IMR-90 (cell line): ENCODE measurements at regions not wholly inside any gene's neighbourhood (a gene's known extent, or its start where the extent isn't known, plus 50 kb on each side); places are given as distances from the start of the nearest gene placed in this dataset.

Experiments
- ATAC-seq: fragments of 200-7000 bp; cut with Tn5 transposase; 2 replicates; pipeline ENCODE4 v1.9.1; 2020; ENCODE audit warnings: low read depth, mild to moderate bottlenecking, moderate library complexity
- BruUV-seq: library from RNA; stranded (reverse); fragments of 400-500 nt; replicated peaks from 2 replicates; lab custom pipeline; 2021; lab: Mats Ljungman, UMichigan
- CTCF ChIA-PET: fragments of 300-600 bp; formaldehyde crosslinking; extraction: SDS; loops from one replicate; lab custom pipeline; 2021; ENCODE audit warnings: antibody characterized with exemption; lab: Yijun Ruan, JAX
- POLR2A ChIA-PET: fragments of 300-600 bp; sonication (Branson Sonifier 250); formaldehyde crosslinking; loops from one replicate; lab custom pipeline; 2022; ENCODE audit warnings: antibody characterized with exemption; ENCODE audit not compliant: unreplicated experiment; lab: Charles Lee
- DNase-seq: peaks from one replicate; pipeline ENCODE4 v3.0.0; 2013
- H2AFZ ChIP-seq: replicated peaks from 2 replicates; pipeline ENCODE3; 2013; ENCODE audit warnings: low read length, mild to moderate bottlenecking; ENCODE audit not compliant: poor library complexity
- H2AK5ac ChIP-seq: 2 replicates; pipeline ENCODE4 v1.6.1; 2013; ENCODE audit warnings: low read depth, low read length, inconsistent platforms
- H2AK9ac ChIP-seq: replicated peaks from 2 replicates; pipeline ENCODE3; 2013; ENCODE audit warnings: mild to moderate bottlenecking, low read depth, low read length, moderate library complexity; ENCODE audit not compliant: poor library complexity
- H2BK120ac ChIP-seq: 2 replicates; pipeline ENCODE4 v1.6.1; 2013; ENCODE audit warnings: low read depth, low read length, inconsistent platforms
- H2BK15ac ChIP-seq: 3 replicates; pipeline ENCODE4 v1.6.1; 2013; ENCODE audit warnings: low read depth, low read length, inconsistent platforms
- H2BK20ac ChIP-seq: 2 replicates; pipeline ENCODE4 v1.6.1; 2013; ENCODE audit warnings: low read depth, mild to moderate bottlenecking, inconsistent platforms, low read length, moderate library complexity
- H2BK5ac ChIP-seq: 2 replicates; pipeline ENCODE4 v1.6.1; 2013; ENCODE audit warnings: mild to moderate bottlenecking, low read depth, low read length, inconsistent platforms; ENCODE audit not compliant: poor library complexity, severe bottlenecking
- H3K14ac ChIP-seq: replicated peaks from 2 replicates; pipeline ENCODE4 v1.6.1; 2013; ENCODE audit warnings: low read depth, low read length, inconsistent platforms
- H3K18ac ChIP-seq: 2 replicates; pipeline ENCODE4 v1.6.1; 2013; ENCODE audit warnings: low read depth, low read length, control low read depth
- H3K23ac ChIP-seq: 2 replicates; pipeline ENCODE4 v1.6.1; 2013; ENCODE audit warnings: low read depth, low read length, inconsistent platforms
- H3K27ac ChIP-seq: 2 replicates; pipeline ENCODE4 v1.5.1; 2013; ENCODE audit warnings: mild to moderate bottlenecking, control low read depth, low read length; ENCODE audit not compliant: insufficient read depth
- H3K27me3 ChIP-seq: 2 replicates; pipeline ENCODE4 v1.6.1; 2013; ENCODE audit warnings: low read length; ENCODE audit not compliant: control insufficient read depth, insufficient read depth
- H3K36me3 ChIP-seq: 2 replicates; pipeline ENCODE4 v1.6.1; 2013; ENCODE audit warnings: low read length, mixed read lengths; ENCODE audit not compliant: control insufficient read depth, insufficient read depth
- H3K4ac ChIP-seq: 2 replicates; pipeline ENCODE4 v1.6.1; 2013; ENCODE audit warnings: low read depth, low read length, inconsistent platforms
- H3K4me1 ChIP-seq: 2 replicates; pipeline ENCODE4 v1.6.1; 2013; ENCODE audit warnings: low read length, mixed read lengths; ENCODE audit not compliant: control insufficient read depth, insufficient read depth
- H3K4me2 ChIP-seq: 2 replicates; pipeline ENCODE4 v1.6.1; 2013; ENCODE audit warnings: low read depth, mild to moderate bottlenecking, control low read depth, low read length, moderate library complexity
- H3K4me3 ChIP-seq: 2 replicates; pipeline ENCODE4 v1.5.1; 2013; ENCODE audit warnings: low read depth, mild to moderate bottlenecking, control low read depth, low read length, moderate library complexity; ENCODE audit not compliant: insufficient read depth
- H3K56ac ChIP-seq: 2 replicates; pipeline ENCODE4 v1.6.1; 2013; ENCODE audit warnings: low read length, inconsistent platforms; ENCODE audit not compliant: insufficient read depth; ENCODE audit errors: extremely low read depth
- H3K79me1 ChIP-seq, 2 experiments: 2 replicates each; pipeline ENCODE4 v1.6.1; 2013; ENCODE audit warnings: low read length in 2 of 2, inconsistent platforms in 1 of 2, low read depth in 1 of 2
- H3K9ac ChIP-seq: 2 replicates; pipeline ENCODE4 v1.6.1; 2013; ENCODE audit warnings: low read depth, low read length, control low read depth
- H3K9me1 ChIP-seq: 2 replicates; pipeline ENCODE4 v1.6.1; 2013; ENCODE audit warnings: low read length, inconsistent platforms; ENCODE audit not compliant: insufficient read depth
- H3K9me3 ChIP-seq: 2 replicates; pipeline ENCODE4 v1.6.1; 2013; ENCODE audit warnings: low read length; ENCODE audit not compliant: control insufficient read depth, insufficient read depth
- H4K20me1 ChIP-seq: 2 replicates; pipeline ENCODE4 v1.6.1; 2013; ENCODE audit warnings: low read length, inconsistent platforms; ENCODE audit not compliant: insufficient read depth
- H4K5ac ChIP-seq: 2 replicates; pipeline ENCODE4 v1.6.1; 2013; ENCODE audit warnings: mild to moderate bottlenecking, low read depth, low read length, control low read depth
- H4K8ac ChIP-seq, 2 experiments: 2 replicates each; pipeline ENCODE4 v1.6.1; 2013; ENCODE audit warnings: low read depth in 2 of 2, low read length in 2 of 2, control low read depth in 1 of 2, inconsistent platforms in 1 of 2
- H4K91ac ChIP-seq: 2 replicates; pipeline ENCODE4 v1.6.1; 2013; ENCODE audit warnings: low read depth, low read length, inconsistent platforms; ENCODE audit not compliant: insufficient read depth
- CHD1 ChIP-seq: IDR thresholded peaks from 2 replicates; pipeline ENCODE4 v1.6.1; 2012; ENCODE audit warnings: low read depth, low read length, improper control_type of control experiment
- FOS ChIP-seq: fragments of 150-350 bp; IDR thresholded peaks from 2 replicates; pipeline ENCODE4 v1.6.1; 2016; ENCODE audit warnings: low read depth, low read length
- MXI1 ChIP-seq: IDR thresholded peaks from 2 replicates; pipeline ENCODE4 v1.6.1; 2012; ENCODE audit warnings: low read depth, mild to moderate bottlenecking, low read length, moderate library complexity, borderline replicate concordance
- dilution Hi-C: fragments of 300-500 bp; cut with HindIII; formaldehyde crosslinking; loops from one replicate; pipeline ENCODE4 v1.14.3; 2018; ENCODE audit warnings: low sequenced_read_pairs; ENCODE audit not compliant: unreplicated experiment
- in situ Hi-C: fragments of 300-500 bp; cut with MboI; formaldehyde crosslinking; loops from 3 replicates; pipeline ENCODE4 v1.14.3; 2019; ENCODE audit warnings: low sequenced_read_pairs, inconsistent platforms, mixed read lengths
- intact Hi-C: fragments of 100-400 bp; cut with micrococcal nuclease; formaldehyde crosslinking; loops from 2 replicates; pipeline ENCODE4 v1.10.0; 2022
- TF ChIP-seq, protein P1 (sequence below): fragments of 150-350 bp; IDR thresholded peaks from 2 replicates; pipeline ENCODE4 v1.6.1; 2017; ENCODE audit warnings: mild to moderate bottlenecking, antibody characterized with exemption, low read length, low read depth

DNA sequence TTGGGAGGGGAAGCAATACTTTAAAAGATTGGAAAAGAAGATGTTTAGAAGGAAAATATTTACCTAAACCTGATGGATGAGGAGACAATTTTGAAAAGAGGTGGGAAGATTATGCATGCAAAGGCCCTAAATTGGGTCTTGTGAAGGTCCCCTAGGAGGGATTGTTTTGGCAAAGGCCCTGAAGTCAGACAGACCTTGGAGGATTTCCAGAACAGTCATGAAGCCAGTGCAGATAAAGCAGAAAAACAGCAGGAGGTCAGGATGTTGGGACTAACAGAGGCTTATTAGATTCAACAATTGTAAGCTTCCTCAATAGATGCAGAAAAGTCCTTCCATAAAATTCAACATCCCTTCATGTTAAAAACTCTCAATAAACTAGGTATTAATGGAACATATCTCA lies 361.0 kb upstream of the CDH6 start:
- in situ Hi-C loops: no loop called here

More for the DNA sequence above, 361.0 kb upstream of the CDH6 start:
- Histone ChIP-seq H4K20me1 (no peaks in the 10 kb centered on the region), H3K79me1 (no peaks in the 10 kb centered on the region), H2BK5ac (no peak overlapping the region), H3K9me1 (no peaks in the 10 kb centered on the region), H3K4me2 (no peak overlapping the region), H2AK5ac (no peak overlapping the region), H3K36me3 (no peaks in the 10 kb centered on the region), H3K4ac (no peak overlapping the region), H3K9ac (no peak overlapping the region), H2BK120ac (no peak overlapping the region), H4K5ac (no peak overlapping the region), H3K9me3 (no peaks in the 10 kb centered on the region), H3K4me3 (no peak overlapping the region), H3K14ac (no peak overlapping the region), H3K27me3 (no peaks in the 10 kb centered on the region), H2AFZ (no peak overlapping the region), H3K27ac (no peak overlapping the region), H3K4me1 (no peaks in the 10 kb centered on the region), H3K56ac (no peak overlapping the region), H4K8ac (no peak overlapping the region), H2BK20ac (no peak overlapping the region), H2AK9ac (no peak overlapping the region), H3K23ac (no peak overlapping the region), H4K91ac (no peak overlapping the region), H3K18ac (no peak overlapping the region), H2BK15ac (no peak overlapping the region)
- TF ChIP-seq CHD1: no peak
- TF ChIP-seq, protein P1, sequence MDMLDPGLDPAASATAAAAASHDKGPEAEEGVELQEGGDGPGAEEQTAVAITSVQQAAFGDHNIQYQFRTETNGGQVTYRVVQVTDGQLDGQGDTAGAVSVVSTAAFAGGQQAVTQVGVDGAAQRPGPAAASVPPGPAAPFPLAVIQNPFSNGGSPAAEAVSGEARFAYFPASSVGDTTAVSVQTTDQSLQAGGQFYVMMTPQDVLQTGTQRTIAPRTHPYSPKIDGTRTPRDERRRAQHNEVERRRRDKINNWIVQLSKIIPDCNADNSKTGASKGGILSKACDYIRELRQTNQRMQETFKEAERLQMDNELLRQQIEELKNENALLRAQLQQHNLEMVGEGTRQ: no peak
- TF ChIP-seq MXI1: no peak
- TF ChIP-seq FOS: no peak
- POLR2A ChIA-PET: no interaction called here
- ATAC-seq (no peak), DNase-seq (no peak)
- CTCF ChIA-PET: no interaction called here
- intact Hi-C loops: no loop called here
- dilution Hi-C loops: no loop called here
- no TSS peak for BruUV-seq
